ENCODE measurements at regions not wholly inside any gene's neighbourhood (a gene's known extent, or its start where the extent isn't known, plus 50 kb on each side); places are given as distances from the start of the nearest gene placed in this dataset.

DNA sequence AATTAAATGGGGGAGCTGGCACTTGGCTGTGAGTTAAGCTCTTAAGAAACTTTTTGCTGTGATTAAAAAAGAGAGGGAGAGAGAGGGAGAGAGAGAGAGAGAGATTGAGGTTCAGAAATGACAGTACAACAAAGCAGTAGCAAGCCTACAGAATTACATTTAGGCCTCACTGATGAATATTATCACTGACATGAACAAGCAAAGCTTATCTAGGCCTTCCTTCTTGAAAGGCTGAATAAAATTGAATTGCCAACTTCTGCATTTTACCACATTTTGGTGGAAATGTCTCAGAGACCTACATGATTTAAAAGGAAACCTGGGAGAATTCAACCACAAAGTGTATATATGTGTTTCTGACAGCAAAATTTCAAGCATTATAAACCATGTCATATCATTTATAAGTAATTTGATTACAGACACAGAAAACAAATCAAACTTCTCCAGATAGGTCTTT is 530.8 kb downstream of the SOX2 start:
- TF ChIP-seq, protein P1, sequence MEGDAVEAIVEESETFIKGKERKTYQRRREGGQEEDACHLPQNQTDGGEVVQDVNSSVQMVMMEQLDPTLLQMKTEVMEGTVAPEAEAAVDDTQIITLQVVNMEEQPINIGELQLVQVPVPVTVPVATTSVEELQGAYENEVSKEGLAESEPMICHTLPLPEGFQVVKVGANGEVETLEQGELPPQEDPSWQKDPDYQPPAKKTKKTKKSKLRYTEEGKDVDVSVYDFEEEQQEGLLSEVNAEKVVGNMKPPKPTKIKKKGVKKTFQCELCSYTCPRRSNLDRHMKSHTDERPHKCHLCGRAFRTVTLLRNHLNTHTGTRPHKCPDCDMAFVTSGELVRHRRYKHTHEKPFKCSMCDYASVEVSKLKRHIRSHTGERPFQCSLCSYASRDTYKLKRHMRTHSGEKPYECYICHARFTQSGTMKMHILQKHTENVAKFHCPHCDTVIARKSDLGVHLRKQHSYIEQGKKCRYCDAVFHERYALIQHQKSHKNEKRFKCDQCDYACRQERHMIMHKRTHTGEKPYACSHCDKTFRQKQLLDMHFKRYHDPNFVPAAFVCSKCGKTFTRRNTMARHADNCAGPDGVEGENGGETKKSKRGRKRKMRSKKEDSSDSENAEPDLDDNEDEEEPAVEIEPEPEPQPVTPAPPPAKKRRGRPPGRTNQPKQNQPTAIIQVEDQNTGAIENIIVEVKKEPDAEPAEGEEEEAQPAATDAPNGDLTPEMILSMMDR (IDR thresholded peaks at IDR 0.05): no peak
- TF ChIP-seq POLR2AphosphoS5 (IDR thresholded peaks at IDR 0.05; ENCODE audit: insufficient read depth in 1 of 2, low read depth in 1 of 2) (no peak), POLR2A (IDR thresholded peaks at IDR 0.05) (no peak)

Measured in vagina (tissue), 2 donors.